HG03025 (cell line): ENCODE measurements at regions not wholly inside any gene's neighbourhood (a gene's known extent, or its start where the extent isn't known, plus 50 kb on each side); places are given as distances from the start of the nearest gene placed in this dataset.

Source experiments
- ATAC-seq: cut with Tn5 transposase; IDR thresholded peaks from one replicate; pipeline ENCODE4 v1.9.1; 2021; ENCODE audit warnings: mild to moderate bottlenecking, moderate library complexity; ENCODE audit not compliant: unreplicated experiment, low FRiP score

DNA sequence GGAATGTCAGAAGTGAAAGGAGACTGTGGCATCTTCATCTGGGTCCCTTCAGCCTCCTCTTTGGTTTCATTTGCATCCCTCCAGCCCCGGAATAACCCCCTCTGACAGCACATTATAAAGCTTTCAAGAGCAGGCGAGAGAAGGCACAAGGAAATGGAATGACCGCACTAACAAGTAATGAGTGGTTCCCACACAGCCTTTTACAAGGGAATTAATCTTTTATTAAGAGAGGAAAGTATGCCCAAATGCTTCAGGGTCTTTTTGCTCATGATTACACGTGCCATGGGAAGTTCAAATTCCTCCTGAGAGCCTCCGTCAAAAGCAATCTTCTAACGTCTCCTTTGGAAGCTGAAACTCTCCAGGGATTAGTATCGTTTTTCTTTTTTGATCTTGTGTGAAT is 347.0 kb downstream of the BTBD3 start:
- no peak for ATAC-seq

DNA sequence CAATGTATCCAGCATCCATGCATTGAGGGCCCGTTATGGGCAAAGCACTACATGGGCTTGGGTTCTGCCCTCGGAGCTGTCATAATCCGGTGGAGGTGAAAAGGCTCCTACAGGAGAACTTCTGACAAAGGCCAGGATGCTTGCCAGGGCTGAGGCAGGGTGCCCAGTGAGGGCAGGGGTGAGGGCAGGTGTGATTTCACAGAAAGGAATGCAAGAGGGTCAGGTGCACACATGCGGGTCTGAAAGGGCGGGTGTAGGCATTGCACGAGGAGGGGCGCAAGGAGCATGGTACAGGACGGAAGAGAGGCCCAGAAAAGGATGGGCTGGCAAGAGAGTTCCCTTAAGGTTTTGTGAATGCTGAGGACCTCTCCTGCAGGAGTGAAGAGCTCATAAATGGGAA is 348.0 kb downstream of the BTBD3 start:
- ATAC-seq, result no peak

DNA sequence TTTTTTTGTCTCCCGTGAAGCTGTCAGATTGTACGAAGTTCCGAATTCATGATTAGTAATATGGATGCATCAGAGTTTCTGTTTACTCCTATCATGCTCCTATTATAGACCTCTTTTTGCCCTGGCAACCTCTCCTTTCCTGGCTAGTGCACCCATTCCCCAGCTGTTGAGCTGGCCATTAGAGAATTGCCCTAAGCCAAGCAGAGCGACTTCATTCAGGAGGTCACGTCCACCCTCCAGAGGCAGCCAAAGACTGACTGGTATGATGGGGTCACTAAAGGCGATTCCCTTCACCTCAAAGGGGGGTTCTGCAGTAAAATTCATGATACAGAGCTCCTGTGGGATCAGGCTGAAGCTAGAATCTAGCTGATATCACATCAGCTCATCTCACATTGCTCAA is 351.9 kb downstream of the BTBD3 start:
- no peak for ATAC-seq

DNA sequence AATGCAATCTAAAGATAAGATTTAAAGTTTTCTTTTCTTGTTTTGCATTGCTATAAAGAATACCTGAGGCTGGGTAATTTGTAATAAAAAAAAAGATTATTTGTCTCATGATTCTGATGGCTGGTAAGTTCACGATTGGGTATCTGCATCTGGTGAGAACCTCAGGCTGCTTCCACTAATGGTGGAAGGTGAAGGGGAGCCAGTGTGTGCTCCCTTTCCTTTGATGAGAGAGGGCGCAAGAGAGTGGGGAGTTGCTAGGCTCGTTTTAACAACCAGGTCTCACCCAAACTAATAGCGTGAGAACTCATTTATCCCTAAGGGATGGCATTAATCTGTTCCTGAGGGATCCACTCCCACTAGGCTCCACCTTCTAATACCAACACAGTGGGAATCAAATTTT is 353.2 kb downstream of the BTBD3 start:
- no peak for ATAC-seq

DNA sequence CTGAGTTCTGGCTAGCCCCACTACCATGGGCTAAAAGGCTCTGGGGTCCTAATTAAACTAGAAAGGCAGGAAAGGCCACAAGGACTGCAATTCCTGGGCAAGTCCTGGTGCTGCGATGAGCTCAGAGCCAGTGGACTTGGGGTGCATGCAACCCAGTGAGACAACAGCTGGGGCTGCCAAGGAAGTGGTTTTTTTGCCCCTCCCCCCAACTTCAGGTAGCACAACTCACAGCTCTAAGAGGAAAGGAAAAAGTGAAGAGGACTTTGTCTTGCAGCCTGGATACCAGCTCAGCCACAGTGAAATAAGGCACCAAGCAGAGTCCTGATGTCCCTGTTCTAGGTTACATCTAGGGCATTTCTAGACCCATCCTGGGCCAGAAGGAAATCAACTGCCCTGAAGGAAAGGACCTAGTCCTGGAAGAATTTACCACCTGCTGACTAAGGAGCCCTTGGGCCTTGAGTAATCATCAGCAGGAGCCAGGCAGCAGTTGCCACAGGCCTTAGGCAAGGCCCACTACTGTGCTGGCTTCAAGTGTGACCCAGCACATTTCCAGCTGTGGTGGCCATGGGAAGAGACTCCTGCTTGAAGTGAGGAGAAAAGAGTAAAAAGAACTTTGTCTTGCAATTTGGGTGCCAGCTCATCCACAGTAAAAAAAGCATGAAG is 358.4 kb downstream of the BTBD3 start:
- ATAC-seq, result no peak

DNA sequence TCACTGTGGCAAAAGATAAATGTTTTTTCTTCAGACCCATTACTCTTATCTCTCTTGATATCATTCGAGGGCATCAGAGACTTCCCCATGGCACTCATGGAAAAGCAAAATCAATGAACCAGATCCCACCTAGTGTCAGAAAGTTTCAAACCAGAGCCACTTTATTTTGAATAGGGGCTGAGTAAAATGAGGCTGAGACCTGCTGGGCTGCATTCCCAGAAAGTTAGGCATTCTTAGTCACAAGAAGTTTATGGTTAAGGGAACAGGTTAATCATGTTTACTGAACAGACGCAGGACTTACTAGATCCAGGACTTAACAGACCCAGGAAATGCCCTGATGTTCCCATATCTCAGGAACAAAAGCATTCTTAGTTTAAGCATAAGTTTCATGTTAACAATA is 369.9 kb downstream of the BTBD3 start:
- ATAC-seq, result no peak

DNA sequence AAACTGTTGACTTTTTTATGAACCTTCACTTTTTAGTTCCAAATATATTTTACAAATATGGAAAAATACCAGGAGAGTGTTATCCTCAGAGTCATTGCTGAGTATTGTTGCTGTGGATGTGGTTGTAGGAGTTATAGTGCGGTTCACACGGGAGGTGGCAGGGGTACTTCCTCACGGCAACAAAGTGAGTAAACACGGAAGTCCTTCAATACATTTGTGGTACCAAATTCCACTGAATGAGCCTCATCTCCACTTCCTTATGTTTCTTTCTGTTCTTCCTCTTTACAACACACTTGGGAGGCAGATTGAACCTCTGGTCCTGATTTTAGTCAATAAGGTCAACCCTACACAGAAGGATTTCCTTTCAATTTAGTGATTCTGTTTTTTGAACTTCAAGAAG is 371.8 kb downstream of the BTBD3 start:
- no peak for ATAC-seq

DNA sequence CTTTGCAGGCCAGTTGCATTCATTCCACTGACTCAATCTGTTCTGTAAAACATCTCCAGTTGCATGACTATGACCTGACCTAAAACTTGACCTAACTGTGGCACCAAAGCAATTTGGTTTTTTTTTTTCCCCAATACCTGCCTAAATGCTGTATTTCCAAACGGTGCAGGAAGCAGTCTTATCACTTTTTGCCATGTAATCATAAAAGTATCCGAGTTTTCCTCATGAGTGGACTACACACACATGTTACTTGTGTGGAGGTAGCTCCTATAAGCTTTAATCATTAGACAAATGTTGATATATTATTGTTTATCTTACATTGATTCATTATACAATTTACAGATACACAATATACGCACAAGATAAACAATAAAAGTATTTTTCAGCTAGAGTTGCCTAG is 373.7 kb downstream of the BTBD3 start:
- ATAC-seq, result no peak

DNA sequence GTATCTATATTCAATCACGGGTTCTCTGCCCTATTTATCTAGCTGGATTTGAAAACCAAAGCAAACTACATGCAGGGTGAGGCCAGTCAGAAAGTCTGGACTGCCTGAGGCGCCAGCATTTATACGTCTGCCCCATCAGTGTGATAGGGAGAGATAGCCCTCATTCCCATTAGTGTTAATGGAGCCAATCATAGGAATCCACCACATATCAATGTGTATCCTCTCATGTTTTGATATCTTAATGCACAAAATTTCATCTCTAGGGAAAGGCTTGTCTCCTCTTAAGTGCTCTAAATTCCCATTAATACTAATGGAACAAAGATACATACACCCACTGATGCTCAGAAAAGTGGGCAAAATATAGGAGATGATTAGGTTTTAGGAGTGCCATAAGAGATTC is 376.2 kb downstream of the BTBD3 start:
- ATAC-seq, result no peak

DNA sequence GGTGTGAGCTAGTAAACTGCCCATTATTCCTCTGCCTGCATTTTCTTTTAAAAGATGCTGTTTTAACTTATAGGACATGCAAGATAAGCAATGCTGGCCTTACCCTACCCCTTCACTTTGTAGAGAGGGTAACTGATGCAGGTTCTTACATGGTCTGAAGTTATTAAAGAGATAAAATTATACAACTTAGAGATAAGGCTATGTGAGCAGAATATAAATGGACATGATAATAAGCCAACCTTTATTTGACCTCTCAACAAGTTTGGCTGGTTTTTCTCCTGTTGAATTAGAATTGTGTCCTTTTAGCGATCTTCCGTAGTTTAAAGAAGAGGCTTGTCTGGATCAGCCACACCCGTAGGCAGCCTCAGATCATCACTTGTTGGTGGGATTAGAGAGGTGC is 377.0 kb downstream of the BTBD3 start:
- no peak for ATAC-seq

DNA sequence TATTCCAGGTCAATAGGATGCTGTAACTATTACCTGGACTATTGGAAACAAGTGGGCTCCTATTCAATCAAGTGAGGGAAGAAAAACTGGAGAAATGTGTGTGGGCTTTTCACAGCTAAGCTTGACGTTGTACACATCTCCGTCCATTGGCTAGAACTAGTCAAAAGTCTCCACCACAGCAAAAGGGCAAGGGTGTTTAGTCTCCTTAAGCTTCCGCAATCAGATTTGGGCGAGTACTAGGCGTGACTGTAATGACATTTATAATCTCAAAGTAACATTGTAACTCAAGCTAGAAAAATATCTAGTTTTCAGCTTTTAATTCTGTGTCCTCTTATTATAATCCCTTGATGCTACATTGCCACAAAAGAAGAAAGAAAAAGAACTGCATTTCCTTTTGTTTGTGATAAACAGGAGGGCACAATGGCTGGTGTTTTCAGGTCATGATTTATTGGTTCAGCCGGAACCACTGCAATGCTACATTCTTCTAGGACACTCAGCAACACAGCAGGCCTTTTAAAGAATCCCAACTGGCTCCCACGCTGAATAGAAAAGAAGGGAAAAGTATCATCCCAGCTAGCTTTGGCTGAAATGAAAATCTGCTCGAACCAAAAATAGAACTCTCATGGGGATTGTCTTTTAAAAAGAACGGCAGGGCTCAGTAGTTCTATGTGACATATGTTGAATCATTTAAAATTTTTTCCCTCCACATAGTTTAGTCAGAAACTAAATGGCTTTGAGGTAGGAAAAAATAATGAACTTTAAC is 387.7 kb downstream of the BTBD3 start:
- ATAC-seq, result no peak

DNA sequence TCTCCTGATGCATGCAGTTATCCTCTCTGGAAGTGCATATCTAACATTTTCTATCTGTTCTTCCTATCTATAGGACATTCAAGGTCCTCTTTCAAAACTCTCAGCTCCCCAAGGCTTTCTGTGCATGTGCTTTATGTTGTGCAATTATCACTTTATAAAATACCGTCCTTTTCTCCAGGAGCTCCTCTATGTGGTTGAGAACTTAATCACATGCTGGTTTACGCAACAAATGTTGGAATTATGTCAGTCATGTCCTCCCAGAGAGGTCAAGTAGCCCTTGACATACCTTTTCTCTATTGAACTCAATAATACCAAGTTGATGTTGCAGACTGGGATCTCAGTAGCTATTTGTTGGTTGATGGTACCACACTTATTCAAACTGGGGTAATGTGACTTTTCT is 388.4 kb downstream of the BTBD3 start:
- no peak for ATAC-seq

DNA sequence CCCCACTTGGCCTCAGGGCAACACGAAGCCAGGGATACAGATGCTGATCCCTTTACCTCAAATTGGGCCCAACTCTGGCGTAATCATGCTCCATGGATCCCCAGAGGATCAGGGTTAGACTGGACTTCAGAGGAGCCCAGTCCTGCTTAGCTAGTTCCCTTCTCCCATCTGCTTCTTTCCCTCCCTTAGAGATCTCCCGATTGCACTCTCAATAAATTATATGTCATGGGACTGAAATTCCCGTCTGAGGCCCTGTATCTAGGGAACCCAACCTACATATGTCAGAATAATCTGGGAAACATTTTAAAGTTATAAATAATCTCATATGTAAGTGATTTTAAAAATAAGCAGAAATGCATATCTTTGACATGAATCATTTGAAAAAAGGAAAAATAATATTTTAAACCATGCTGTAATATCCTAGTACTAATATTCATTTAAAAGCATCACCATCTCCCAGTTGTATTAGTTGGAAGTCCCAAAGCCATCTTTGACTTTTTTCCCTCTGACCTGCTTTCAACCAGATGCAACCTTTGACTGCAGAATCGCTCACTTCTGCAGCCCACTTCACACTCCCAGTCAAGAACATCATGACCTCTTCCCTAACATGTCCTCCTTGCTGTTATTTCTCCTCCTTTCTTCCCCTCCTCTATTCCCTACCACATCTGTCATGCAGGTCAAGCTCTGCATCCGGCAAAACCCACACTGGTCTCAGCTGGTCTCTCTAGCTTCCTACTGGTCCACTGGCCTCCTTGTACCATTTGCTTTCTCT is 393.6 kb downstream of the BTBD3 start:
- no peak for ATAC-seq

DNA sequence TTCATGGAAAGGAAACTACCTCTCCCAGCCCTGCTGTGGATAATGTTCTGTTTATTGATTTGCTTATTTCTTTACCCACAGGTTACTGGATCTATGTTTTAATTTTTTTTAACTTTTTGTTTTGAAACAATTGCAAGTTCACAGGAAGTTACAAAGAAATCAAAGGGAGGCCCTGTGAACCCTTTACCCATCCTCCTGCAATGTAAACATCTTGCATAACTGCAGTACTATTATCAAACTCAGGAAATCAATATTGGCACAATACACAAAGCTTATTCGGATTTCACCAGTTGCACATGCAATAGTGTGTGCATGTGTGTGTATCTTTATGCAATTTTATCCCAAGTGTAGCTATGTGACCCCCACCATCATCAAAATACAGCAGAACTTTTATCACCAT is 398.0 kb downstream of the BTBD3 start:
- no peak for ATAC-seq

DNA sequence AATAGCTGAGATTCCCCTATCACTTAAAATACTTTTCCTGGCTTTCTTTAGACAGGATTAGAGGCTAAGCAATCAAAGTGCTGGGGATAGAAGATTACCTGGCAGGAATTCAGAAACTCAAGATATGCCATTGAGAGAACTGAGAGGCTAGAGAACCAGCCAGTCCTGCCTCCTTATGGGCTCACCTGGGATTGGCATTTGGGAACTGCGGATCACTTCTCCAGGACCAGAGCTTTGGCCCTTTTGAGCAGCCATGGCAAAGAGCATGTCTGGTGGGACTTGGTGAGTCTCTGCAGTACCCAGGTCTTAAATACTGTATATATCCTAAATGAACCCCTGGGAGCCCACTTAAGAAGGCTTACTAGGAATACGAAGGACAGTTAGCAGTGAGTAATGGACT is 399.1 kb downstream of the BTBD3 start:
- no peak for ATAC-seq

DNA sequence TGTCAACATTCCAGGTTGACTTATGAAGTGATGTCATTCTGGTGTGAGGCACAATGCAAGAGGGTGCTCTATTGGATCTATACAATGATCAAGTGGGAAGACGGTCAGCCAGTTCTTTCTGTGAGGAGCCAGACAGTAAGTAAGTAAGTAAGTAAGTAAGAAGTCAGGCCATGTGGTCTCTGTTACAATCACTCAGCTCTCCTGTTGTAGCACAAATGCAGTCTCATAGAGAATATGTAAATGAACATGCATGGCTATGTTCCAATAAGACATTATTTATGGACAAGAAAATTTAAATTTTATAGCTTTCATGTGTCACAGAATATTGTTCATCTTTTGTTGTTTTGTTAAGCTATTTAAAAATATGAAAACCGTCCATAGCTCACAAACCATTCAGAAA is 399.7 kb downstream of the BTBD3 start:
- no peak for ATAC-seq

DNA sequence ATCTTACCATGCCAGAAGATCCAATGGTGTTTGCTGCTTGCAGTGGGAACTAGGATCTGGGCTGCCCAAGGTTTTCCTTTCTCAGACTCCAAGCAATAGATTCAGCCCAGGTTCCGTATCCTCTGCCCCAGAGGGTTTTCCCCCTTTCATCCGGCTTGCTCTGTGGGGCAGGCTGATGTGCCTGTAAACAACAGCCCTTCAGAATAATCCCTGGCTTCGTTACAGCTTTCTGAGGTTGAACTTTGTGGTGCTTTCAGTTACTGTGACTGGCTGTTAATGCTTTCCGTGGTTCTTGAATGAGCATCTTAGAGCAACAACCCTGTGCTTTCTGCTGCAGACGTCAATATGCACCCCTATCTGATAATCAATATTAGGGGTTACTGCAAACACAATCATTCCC is 400.4 kb downstream of the BTBD3 start:
- ATAC-seq, result no peak

DNA sequence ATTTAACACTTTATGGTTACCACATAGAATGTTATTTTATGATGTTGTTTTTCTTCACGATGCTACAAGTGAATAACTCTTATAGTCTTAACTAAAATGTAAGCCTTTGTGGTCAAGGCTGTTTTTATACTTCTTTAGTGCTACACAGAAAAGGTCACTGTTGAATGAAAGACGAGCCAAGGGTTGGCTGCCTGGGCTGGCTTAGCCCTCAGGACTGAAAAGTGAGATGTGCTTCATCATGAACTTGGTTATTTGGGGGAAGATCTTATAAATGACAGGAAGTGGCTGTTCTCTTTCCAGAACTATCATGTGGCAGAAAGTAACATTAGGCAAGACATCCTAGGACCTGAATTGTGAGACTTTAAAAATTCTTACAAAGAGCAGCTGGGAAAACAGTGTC is 404.0 kb downstream of the BTBD3 start:
- no peak for ATAC-seq

DNA sequence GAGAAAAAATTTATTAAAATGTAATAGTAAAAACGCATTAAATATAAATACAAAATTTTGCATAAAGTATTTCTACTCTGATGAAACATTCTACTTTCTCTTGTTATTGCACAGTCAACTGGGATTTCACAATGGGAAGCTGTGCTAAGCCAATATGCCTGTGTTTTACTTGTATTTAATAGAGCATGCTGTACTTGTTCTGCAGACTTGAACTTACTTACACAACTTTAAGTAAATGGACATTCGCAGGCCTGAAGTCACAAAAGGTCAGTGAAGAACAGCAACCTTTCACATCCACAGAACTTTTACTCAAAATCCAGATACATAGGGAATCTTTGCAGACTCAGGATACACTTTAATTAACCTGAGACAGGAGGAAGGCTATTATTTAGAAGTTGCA is 409.5 kb downstream of the BTBD3 start:
- ATAC-seq, result no peak

DNA sequence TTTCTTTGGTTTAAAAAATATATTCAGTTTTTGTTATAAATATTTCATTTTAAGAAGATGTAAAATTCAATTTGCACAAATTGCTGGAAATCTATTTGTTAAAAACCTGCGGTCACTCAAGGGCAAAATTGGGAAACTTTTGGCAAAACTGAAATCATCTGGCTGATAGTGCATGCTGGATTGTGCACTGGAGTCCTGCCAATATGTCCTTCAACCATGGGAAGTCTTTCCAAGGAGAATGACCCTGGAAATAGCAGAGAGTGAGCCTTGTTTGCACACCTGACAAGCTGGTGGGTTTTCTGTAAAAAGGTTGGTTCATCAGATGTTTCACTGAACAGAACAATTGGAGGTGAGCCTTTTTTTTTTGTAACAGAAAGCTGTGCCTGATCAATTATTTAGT is 413.5 kb downstream of the BTBD3 start:
- ATAC-seq, result no peak

DNA sequence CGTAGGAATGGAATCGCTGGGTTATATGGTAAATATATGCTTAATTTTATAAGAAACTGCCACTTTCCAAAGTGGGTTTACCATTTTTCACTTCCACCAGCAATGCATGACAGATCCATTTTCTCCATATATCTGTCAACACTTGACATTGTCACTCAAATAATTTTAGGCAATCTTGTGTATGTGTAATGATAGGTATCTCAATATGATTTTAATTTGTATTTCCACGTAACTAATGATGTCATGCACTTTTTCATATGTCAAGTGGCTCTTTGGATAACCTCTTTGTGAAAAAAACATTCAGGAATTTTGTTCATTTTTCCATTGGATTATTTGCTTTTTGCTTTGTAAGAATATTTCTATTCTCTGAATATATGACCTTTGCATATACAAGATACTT is 419.9 kb downstream of the BTBD3 start:
- no peak for ATAC-seq

DNA sequence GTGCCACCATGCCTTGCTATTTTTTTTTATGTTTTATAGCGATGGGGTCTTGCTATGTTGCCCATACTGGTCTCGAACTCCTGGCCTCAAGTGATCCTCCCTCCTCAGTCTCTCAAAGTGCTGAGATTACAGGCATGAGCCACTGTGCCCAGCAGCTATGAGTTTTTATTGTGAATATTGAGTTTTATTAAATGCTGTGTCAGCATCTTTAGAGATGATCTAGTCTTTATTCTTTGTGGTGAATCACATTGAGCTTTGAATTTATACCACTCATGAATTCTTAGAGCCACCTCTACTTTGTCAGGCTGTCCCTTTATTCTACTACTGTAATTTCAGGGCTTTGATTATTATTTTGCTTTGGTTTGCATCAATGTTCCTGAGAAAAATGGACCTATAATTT is 428.3 kb downstream of the BTBD3 start:
- no peak for ATAC-seq
